ENCODE measurements at regions not wholly inside any gene's neighbourhood (a gene's known extent, or its start where the extent isn't known, plus 50 kb on each side); places are given as distances from the start of the nearest gene placed in this dataset.
A peak's percentile ranks its signal among the peaks of the same experiment; 100 is the strongest.
"Not testable (repeated sequence)": the region's sequence is repeated elsewhere in the genome, so short reads cannot be mapped to it uniquely, and the experiment has no call there.

- DNase-seq (ENCODE audit: low read depth) = no peak
These were observed 54.7 kb upstream of the PGM2 start for GRCh38 chr4:37771771-37772170.

DNA sequence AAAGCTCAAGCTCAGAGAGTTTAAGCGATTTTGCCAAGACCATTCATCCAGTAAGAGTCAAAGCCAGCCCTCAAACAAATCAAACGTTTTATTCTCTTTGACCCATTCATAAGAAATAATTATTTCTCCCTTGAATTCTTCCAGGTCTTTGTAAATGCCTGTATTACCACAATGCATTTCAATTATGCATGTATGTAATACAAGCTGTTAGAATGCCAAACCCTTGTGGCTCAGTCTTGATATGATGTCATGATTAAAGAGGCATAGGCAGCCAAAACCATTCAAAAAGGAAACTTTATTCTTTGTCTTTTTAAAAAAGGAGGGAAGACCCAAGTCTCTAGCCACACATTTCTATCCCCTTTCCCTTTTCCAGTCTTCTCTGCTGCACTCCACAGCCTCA, 56.5 kb upstream of the PGM2 start:
- peak; percentile 39 for DNase-seq (ENCODE audit: low read depth)

- no peak for DNase-seq (ENCODE audit: low read depth)
These were observed 57.0 kb upstream of the PGM2 start for GRCh38 chr4:37769391-37769989.

DNA sequence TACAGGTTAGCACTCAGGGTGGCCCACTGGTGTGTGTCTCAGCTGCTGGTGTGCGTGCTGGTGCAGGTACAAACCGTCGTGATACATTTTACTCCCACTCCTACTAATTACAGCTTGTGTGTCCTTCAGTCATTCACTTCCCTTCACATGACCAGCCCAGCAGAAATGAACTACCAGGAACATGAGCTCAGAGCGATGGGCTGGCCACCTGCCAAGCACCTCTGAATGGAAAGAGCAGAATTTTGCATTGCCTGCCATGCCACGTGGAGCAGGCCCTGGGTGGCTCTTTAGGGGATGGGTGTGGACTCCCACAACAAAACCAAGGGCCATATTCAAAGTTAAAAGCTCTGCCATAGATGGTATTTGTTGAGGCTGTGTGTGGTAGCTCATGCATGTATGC, 58.9 kb upstream of the PGM2 start:
- peak; percentile 36 for DNase-seq (ENCODE audit: low read depth)

- DNase-seq (ENCODE audit: low read depth) = no peak
These were observed 59.5 kb upstream of the PGM2 start for GRCh38 chr4:37767019-37767418.

DNA sequence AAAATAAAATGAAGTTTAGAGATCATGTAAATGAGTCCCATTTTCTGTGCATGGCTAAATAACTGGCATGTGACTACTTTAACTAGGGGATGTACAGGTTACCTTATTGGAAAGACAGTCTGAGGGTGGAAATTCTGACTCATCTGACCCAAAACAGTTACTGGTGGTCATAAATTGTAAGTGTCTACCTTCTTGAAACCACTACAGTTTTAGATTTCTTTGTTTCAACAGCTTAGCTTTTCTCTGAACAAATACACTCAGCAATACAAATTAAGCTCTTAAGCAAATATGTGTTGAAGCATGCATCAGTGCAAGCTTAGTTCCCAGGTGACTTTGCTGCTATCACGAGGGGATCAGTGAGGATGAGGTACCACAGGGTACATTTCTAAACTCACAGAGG, 60.7 kb upstream of the PGM2 start:
- no peak for DNase-seq (ENCODE audit: low read depth)

- no peak for DNase-seq (ENCODE audit: low read depth)
These were observed 62.7 kb upstream of the PGM2 start for GRCh38 chr4:37763831-37764230.

GRCh38 chr4:37762991-37763368, 63.5 kb upstream of the PGM2 start:
- no peak for DNase-seq (ENCODE audit: low read depth)

- DNase-seq (ENCODE audit: low read depth) = peak; percentile 4
These were observed 64.0 kb upstream of the PGM2 start for GRCh38 chr4:37762294-37762990.

DNA sequence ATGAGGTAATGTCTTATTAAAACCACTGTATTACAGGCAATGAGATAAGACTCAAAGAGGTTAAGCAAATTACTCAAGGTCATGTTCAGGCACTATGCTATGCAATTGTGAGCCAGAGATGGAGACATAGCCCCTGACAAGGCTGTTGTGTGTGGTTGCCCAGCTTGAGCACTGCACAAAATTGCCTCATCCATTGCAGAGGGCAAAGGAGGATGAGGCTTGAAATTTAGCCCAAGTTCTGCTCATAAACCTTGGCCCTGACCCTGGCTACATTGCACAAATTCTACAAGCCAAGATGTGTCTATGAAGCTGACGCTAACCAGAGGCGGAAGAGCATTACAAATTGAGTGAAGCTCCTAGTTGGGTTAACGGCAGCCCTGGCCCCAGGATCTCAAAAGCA, 65.6 kb upstream of the PGM2 start:
- no peak for DNase-seq (ENCODE audit: low read depth)

GRCh38 chr4:37759833-37760232, 66.7 kb upstream of the PGM2 start:
- no peak for DNase-seq (ENCODE audit: low read depth)

- no peak for DNase-seq (ENCODE audit: low read depth)
These were observed 68.3 kb upstream of the PGM2 start for GRCh38 chr4:37758226-37758625.

DNA sequence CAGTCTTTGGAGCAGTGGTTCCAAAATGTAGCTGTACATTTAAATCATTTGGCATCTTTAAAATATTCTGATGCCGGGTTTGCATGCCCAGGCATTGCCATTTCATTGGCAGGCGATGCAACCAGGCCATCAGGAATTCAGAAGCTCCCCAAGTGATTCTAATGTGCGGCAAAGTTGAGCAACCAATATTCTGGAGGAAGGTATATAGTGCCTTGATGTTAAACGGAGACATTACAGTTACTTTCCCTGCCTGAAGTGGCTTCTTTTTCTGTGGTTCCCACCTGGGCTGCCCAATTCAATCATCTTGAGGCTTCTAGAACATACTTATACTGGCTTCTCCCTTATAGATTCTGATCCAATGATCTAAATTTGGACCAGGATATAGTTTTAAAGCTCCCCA, 68.7 kb upstream of the PGM2 start:
- no peak for DNase-seq (ENCODE audit: low read depth)

DNA sequence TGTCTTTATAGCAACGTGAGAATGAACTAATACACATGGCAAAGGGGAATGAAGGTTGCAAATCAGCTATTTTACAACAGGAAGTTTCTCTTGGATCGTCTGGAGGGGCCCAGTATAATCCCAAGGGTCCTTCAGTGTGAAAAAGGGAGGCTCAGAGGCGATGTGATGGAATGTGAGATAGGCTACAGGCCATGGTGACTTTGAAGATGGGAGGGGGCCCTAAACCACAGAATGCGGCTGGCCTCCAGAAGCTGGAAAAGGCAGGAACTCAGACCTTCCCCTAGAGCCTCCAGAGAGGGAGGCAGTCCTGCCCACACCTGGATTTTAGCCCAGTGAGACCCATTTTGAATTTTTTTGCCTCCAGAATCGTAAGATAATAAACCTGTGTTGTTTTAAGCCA, 69.4 kb upstream of the PGM2 start:
- no peak for DNase-seq (ENCODE audit: low read depth)

DNA sequence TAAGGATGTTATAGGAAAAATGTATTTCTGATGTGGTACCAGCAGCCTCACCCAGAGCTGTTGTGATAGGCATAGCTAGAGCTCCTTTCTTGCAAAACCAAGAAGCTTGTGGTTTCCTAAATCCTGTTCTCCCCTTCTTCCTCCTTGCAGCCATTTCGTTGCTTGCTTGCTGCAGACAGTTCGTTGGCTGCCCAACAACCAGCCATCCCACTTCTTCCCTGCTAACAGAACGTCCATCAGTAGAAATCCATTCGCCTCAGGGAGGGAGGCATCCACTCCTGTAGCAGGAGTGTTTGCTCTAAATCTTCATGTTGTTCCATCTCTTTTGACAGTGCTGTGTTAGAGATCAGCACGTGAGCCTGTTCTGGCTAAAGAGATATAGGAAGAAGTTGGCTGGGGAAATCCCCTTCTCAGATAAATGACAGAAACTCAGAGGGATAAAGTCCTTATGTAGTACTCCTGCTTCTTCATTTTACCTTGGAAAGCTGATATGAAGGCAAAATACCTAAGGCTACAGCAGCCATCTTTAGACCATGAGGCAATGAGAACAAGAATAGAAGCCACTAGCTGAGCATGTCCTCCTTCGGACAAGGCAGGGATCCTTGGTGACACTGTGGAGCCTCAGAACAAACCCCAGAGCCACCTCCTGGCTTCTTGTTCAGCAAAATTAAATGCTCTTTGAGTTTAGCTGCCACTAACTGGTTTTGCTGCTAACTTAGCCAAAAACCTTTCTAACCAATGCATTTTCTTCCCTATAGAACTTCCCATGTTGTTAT, 68.4 kb upstream of the RELL1 start:
- DNase-seq (ENCODE audit: low read depth) = peak; percentile 21

- no peak for DNase-seq (ENCODE audit: low read depth)
These were observed 63.3 kb upstream of the RELL1 start for GRCh38 chr4:37749398-37749988.

GRCh38 chr4:37748485-37748884, 62.3 kb upstream of the RELL1 start:
- no peak for DNase-seq (ENCODE audit: low read depth)

- no peak for DNase-seq (ENCODE audit: low read depth)
These were observed 61.7 kb upstream of the RELL1 start for GRCh38 chr4:37747772-37748330.

DNA sequence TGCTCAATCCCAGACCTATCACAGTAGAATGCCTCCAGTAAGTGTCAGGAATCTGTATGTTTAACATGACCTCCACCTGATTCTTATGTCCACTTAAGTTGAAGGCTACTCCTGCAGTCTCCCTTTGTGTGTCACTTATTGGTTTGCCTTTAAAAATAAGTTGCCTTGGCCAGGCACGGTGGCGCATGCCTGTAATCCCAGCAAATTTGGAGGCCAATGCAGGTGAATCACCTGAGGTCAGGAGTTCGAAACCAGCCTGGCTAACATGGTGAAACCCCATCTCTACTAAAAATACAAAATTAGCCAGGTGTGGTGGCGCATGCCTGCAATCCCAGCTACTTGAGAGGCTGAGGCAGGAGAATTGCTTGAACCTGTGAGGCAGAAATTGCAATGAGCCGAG, 60.7 kb upstream of the RELL1 start:
- not testable (repeated sequence) for DNase-seq (ENCODE audit: low read depth)

DNA sequence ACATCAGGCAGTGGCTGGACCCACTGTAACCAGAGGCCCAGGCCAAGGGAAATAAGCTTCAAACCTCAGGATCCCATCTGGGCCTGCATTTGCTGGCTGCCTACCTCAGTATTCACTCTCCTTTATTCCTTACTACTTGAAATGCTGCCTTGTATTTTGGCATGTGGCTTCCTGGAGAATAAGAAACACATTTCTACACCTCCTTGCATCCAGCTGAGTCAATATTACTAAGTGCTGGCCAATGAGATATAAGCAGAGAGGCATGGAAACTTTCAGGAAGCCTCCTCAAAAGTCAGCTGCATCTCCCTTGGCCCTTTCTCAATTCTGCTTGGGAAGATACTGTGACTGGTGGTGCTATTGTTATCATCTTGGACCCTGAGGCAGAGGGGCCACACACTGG, 59.8 kb upstream of the RELL1 start:
- no peak for DNase-seq (ENCODE audit: low read depth)

DNA sequence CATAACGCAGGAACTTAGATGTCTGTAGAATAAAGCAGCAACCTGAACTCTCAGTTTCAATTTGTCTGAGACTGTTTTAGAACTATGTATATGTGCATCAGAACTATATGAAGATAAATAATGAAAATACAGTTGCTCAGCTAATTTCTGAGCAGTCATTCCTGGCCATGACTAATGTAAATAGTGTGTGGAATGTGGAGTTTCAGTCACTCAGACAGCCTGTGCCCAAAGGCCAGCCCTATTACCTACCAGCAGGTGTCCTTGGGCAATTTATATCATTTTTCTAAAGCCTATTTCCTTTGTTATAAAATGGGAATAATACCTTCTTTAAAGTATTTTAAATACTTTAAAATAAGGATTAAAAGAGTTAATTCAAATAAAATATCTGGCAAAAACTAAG, 56.0 kb upstream of the RELL1 start:
- no peak for DNase-seq (ENCODE audit: low read depth)

GRCh38 chr4:37741564-37741963, 55.4 kb upstream of the RELL1 start:
- no peak for DNase-seq (ENCODE audit: low read depth)
